ENCODE measurements at regions not wholly inside any gene's neighbourhood (a gene's known extent, or its start where the extent isn't known, plus 50 kb on each side); places are given as distances from the start of the nearest gene placed in this dataset.
"Not testable (repeated sequence)": the region's sequence is repeated elsewhere in the genome, so short reads cannot be mapped to it uniquely, and the experiment has no call there.

GRCh38 chr15:30841639-30842038 is 62.1 kb upstream of the FAN1 start:
- DNase-seq (ENCODE audit: low read depth in 2 of 2): not testable (repeated sequence)

DNA sequence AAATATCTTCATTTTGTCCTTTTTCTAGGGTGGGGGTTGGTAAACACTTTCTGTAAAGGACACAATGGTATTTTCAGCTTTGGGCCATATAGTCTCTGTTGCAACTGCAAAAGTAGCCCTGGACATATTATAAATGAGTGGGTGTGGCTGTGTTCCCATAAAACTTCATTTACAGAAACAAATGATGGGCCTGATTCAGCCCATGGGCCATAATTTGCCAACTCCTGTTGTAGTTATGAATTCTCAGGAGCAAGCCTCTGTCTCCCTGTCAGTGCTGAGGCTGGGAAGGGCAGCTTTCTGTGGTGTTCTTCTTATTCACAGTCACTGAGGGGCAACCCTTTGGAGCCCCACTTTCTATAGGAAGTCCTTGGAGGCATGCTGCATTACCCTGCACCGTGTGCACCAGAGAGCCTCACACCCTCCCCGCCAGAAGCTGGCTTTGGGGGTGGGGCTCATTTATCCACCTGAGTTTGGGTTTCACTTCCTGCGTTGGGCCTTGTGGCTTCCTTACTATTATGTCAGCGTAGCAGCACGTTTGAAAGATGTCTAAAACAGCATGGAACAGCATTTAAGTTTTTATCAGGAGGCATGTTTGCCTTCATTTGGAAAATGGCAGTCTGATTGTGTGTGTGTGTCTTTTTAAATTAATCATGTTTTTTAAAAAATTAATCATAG is 60.8 kb upstream of the FAN1 start:
- not testable (repeated sequence) for DNase-seq (ENCODE audit: low read depth in 2 of 2)

GRCh38 chr15:30845536-30845935 is 58.2 kb upstream of the FAN1 start:
- DNase-seq (ENCODE audit: low read depth in 2 of 2): not testable (repeated sequence)
